Urothelium cell line (cell line): ENCODE measurements at regions not wholly inside any gene's neighbourhood (a gene's known extent, or its start where the extent isn't known, plus 50 kb on each side); places are given as distances from the start of the nearest gene placed in this dataset.

Experiments
- DNase-seq: peaks from one replicate; pipeline ENCODE4 v3.0.0; 2011; ENCODE audit warnings: low spot score, mixed read lengths
- FAIRE-seq: peaks from 2 replicates; lab custom pipeline; 2011; peaks lifted over from hg19 to GRCh38; lab: Jason Lieb, UNC

DNA sequence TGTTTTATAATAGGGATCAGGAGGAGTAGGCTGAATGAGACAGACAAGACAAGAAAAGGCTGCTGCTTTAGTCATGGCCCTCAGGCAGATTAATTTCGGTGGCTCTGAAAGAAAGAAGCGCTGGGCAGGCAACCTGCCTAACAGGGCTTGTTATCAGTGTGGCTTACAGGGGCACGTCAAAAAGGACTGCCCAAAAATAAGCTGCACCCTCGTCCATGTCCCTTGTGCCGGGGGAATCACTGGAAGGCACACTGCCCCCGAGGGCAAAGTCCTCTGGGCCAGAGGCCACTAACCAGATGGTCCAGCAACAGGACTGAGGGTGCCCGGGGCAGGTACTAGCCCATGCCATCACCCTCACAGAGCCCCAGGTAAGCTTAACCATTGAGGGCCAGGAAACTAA is 188.5 kb downstream of the IGSF11 start:
- FAIRE-seq (peak; percentile 9), DNase-seq (no peak)
